SU-DHL-6 (cell line): ENCODE measurements at regions not wholly inside any gene's neighbourhood (a gene's known extent, or its start where the extent isn't known, plus 50 kb on each side); places are given as distances from the start of the nearest gene placed in this dataset.

Experiments used
- H2AFZ ChIP-seq: fragments of 200-600 bp; sonication (generic); 2 replicates; pipeline ENCODE4 v1.6.1; 2014; ENCODE audit warnings: low read depth, mild to moderate bottlenecking, moderate library complexity, mixed read lengths, antibody characterized with exemption, low read length; ENCODE audit not compliant: severe bottlenecking
- H3F3A ChIP-seq: fragments of 200-600 bp; shearing (Covaris generic); 2 replicates; pipeline ENCODE4 v1.6.0; 2016; ENCODE audit warnings: antibody characterized with exemption, mild to moderate bottlenecking; ENCODE audit not compliant: insufficient read depth
- H3K27ac ChIP-seq: fragments of 200-600 bp; sonication (generic); 2 replicates; pipeline ENCODE4 v1.5.1; 2016; ENCODE audit warnings: low read depth, mild to moderate bottlenecking, low read length, moderate library complexity, mixed read lengths
- H3K27me3 ChIP-seq: fragments of 200-600 bp; sonication (generic), shearing (Covaris generic); 2 replicates; pipeline ENCODE4 v1.6.0; 2014; ENCODE audit warnings: mild to moderate bottlenecking, low read length
- H3K36me3 ChIP-seq: fragments of 200-600 bp; sonication (generic); 2 replicates; pipeline ENCODE4 v1.6.1; 2014; ENCODE audit warnings: mild to moderate bottlenecking, low read length, mixed read lengths
- H3K4me2 ChIP-seq: fragments of 300-600, 200-600 bp; shearing (Covaris generic), sonication (generic); 2 replicates; pipeline ENCODE4 v1.6.0; 2014; ENCODE audit warnings: low read length, low read depth, mild to moderate bottlenecking; ENCODE audit not compliant: poor library complexity, severe bottlenecking
- H3K4me3 ChIP-seq: fragments of 200-600 bp; sonication (generic); 2 replicates; pipeline ENCODE4 v1.5.1; 2014; ENCODE audit warnings: antibody characterized with exemption, low read length, mild to moderate bottlenecking, mixed read lengths; ENCODE audit not compliant: insufficient read depth, poor library complexity, severe bottlenecking
- H3K79me2 ChIP-seq: fragments of 200-600 bp; sonication (generic); 2 replicates; pipeline ENCODE4 v1.6.1; 2014; ENCODE audit warnings: mild to moderate bottlenecking, low read length, moderate library complexity; ENCODE audit not compliant: insufficient read depth
- H3K9ac ChIP-seq: fragments of 200-600 bp; sonication (generic); 2 replicates; pipeline ENCODE4 v1.7.0; 2014; ENCODE audit warnings: mild to moderate bottlenecking, low read length
- H3K9me2 ChIP-seq: fragments of 200-600 bp; sonication (generic); replicated peaks from 2 replicates; pipeline ENCODE4 v1.6.1; 2014; ENCODE audit warnings: low read length; ENCODE audit not compliant: insufficient read depth
- H3K9me3 ChIP-seq: fragments of 200-600 bp; sonication (generic); 2 replicates; pipeline ENCODE4 v1.6.1; 2014; ENCODE audit warnings: low read length, mixed read lengths; ENCODE audit not compliant: insufficient read depth
- H4K20me1 ChIP-seq: fragments of 200-600 bp; sonication (generic); 2 replicates; pipeline ENCODE4 v1.6.1; 2014; ENCODE audit warnings: low read depth, mild to moderate bottlenecking, antibody characterized with exemption, low read length, moderate library complexity, mixed read lengths
- EZH2phosphoT487 ChIP-seq: fragments of 200-600 bp; sonication (generic), shearing (Covaris generic); conservative IDR thresholded peaks from 2 replicates; pipeline ENCODE4 v1.6.1; 2018; ENCODE audit warnings: mild to moderate bottlenecking, antibody characterized with exemption, low read length, moderate library complexity, mixed read lengths
- TF ChIP-seq, protein P1 (sequence below): fragments of 200-600 bp; sonication (generic); IDR thresholded peaks from one replicate; pipeline ENCODE4 v1.5.1; 2017; ENCODE audit warnings: antibody characterized with exemption, mild to moderate bottlenecking, low read length, moderate library complexity; ENCODE audit not compliant: insufficient read depth, poor library complexity, severe bottlenecking

DNA sequence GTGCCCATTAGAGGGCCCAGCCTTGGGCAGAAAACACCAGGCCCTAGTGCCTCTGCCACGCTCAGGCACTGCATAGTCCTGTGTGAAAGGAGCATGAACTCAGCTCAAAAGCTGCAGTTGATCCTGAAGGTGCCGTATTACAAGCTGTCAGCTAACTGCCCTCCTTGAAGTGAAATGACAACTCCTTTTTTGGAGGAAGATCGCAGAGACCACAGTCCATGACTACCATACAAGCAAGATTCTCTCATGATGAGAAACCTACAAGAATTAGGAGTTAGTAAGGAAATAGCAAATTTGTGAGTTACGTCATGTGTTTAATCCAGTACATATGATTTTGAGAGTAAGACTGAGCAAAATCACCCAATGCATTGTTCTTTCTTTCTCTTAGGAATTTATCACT is 513.9 kb upstream of the NR2F2 start:
- Histone ChIP-seq H4K20me1 (no peaks in the 10 kb centered on the region), H3K4me2 (no peak overlapping the region), H3K9ac (no peak overlapping the region), H2AFZ (no peak overlapping the region), H3K9me3 (no peaks in the 10 kb centered on the region), H3F3A (no peaks in the 10 kb centered on the region), H3K27me3 (no peaks in the 10 kb centered on the region), H3K4me3 (no peak overlapping the region), H3K27ac (no peak overlapping the region), H3K9me2 (no peaks in the 10 kb centered on the region), H3K79me2 (no peaks in the 10 kb centered on the region), H3K36me3 (no peaks in the 10 kb centered on the region)
- TF ChIP-seq, protein P1, sequence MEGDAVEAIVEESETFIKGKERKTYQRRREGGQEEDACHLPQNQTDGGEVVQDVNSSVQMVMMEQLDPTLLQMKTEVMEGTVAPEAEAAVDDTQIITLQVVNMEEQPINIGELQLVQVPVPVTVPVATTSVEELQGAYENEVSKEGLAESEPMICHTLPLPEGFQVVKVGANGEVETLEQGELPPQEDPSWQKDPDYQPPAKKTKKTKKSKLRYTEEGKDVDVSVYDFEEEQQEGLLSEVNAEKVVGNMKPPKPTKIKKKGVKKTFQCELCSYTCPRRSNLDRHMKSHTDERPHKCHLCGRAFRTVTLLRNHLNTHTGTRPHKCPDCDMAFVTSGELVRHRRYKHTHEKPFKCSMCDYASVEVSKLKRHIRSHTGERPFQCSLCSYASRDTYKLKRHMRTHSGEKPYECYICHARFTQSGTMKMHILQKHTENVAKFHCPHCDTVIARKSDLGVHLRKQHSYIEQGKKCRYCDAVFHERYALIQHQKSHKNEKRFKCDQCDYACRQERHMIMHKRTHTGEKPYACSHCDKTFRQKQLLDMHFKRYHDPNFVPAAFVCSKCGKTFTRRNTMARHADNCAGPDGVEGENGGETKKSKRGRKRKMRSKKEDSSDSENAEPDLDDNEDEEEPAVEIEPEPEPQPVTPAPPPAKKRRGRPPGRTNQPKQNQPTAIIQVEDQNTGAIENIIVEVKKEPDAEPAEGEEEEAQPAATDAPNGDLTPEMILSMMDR: no peak
- TF ChIP-seq EZH2phosphoT487: no peak

DNA sequence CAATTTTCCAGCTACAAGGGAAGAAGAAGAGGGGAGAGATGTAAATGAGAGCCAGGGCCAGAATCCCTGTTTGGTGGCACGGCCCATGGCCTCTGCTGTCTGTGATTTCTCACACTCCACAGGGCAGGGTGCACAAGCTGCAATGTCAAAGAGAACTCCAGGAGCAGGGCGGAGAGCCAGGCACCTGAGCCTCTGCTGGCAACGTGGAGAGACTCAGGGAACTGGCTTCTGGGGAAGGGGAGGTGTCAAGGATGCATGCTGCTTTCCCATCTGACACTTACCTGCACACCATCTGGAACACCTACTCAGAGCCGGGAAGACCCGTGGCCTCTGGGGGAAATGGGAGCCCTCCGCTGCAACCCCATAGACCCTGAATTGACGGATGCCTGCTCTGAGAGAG is 507.5 kb upstream of the NR2F2 start:
- no peaks in the 10 kb centered on the region; the same call in 1 of the 2 replicates for H3K9me2 ChIP-seq
- no peak for TF ChIP-seq EZH2phosphoT487
- TF ChIP-seq, protein P1: no peak
- H2AFZ ChIP-seq: no peak overlapping the region
- H3K9ac ChIP-seq: no peak overlapping the region
- no peak overlapping the region for H3K27ac ChIP-seq
- H3K79me2 ChIP-seq: no peaks in the 10 kb centered on the region
- H3K4me3 ChIP-seq: no peak overlapping the region
- no peaks in the 10 kb centered on the region for H3K9me3 ChIP-seq
- H3F3A ChIP-seq: no peaks in the 10 kb centered on the region
- H3K36me3 ChIP-seq: no peaks in the 10 kb centered on the region
- no peak overlapping the region for H3K4me2 ChIP-seq
- H4K20me1 ChIP-seq: no peaks in the 10 kb centered on the region
- H3K27me3 ChIP-seq: no peaks in the 10 kb centered on the region

DNA sequence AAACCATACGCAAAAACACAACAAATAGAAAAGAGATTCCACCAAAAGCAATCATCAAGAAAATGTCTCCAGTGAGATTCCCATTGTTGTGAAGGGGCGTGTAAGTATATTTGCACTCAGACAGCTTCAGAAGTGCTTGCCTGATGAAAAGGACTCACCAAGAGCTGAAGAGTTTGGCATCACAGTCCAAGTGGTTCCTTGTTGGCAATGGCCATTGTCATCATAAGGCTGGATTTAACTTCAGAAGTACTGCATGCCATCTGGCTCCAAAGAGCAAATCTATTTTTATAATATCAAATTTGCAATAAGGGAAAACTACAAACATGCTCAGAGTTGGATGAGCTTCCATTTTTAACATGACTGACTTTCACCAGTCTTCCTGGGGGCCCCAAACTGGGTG is 505.3 kb upstream of the NR2F2 start:
- Histone ChIP-seq H3F3A (no peaks in the 10 kb centered on the region), H3K27ac (no peak overlapping the region), H3K36me3 (no peaks in the 10 kb centered on the region), H3K9me3 (no peaks in the 10 kb centered on the region), H3K9ac (no peak overlapping the region), H4K20me1 (no peaks in the 10 kb centered on the region), H3K27me3 (no peaks in the 10 kb centered on the region), H3K4me3 (no peak overlapping the region), H2AFZ (no peak overlapping the region), H3K4me2 (no peak overlapping the region), H3K79me2 (no peaks in the 10 kb centered on the region), H3K9me2 (no peaks in the 10 kb centered on the region; the same call in 1 of the 2 replicates)
- TF ChIP-seq, protein P1: no peak
- TF ChIP-seq EZH2phosphoT487: no peak
